A673 (cell line): ENCODE measurements at regions not wholly inside any gene's neighbourhood (a gene's known extent, or its start where the extent isn't known, plus 50 kb on each side); places are given as distances from the start of the nearest gene placed in this dataset.
"Not testable (repeated sequence)": the region's sequence is repeated elsewhere in the genome, so short reads cannot be mapped to it uniquely, and the experiment has no call there.

Source experiments
- EZH2 ChIP-seq: fragments of 200-600 bp; sonication (generic); IDR thresholded peaks from 2 replicates; pipeline ENCODE4 v1.6.1; 2017; ENCODE audit warnings: borderline replicate concordance, low read depth, mild to moderate bottlenecking, mixed read lengths, antibody characterized with exemption, low read length; ENCODE audit not compliant: poor library complexity, severe bottlenecking
- TF ChIP-seq, protein P1 (sequence below): fragments of 300-800, 200-600 bp; sonication (generic); conservative IDR thresholded peaks from 2 replicates; pipeline ENCODE4 v1.5.1; 2017; ENCODE audit warnings: low read depth, mild to moderate bottlenecking, antibody characterized with exemption, low read length, moderate library complexity, mixed read lengths

DNA sequence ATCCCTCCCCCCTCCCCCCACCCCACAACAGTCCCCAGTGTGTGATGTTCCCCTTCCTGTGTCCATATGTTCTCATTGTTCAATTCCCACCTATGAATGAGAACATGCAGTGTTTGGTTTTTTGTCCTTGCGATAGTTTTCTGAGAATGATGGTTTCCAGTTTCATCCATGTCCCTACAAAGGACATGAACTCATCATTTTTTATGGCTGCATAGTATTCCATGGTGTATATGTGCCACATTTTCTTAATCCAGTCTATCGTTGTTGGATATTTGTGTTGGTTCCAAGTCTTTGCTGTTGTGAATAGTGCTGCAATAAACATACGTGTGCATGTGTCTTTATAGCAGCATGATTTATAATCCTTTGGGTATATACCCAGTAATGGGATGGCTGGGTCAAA is 263.4 kb upstream of the GAS1 start:
- TF ChIP-seq, protein P1, sequence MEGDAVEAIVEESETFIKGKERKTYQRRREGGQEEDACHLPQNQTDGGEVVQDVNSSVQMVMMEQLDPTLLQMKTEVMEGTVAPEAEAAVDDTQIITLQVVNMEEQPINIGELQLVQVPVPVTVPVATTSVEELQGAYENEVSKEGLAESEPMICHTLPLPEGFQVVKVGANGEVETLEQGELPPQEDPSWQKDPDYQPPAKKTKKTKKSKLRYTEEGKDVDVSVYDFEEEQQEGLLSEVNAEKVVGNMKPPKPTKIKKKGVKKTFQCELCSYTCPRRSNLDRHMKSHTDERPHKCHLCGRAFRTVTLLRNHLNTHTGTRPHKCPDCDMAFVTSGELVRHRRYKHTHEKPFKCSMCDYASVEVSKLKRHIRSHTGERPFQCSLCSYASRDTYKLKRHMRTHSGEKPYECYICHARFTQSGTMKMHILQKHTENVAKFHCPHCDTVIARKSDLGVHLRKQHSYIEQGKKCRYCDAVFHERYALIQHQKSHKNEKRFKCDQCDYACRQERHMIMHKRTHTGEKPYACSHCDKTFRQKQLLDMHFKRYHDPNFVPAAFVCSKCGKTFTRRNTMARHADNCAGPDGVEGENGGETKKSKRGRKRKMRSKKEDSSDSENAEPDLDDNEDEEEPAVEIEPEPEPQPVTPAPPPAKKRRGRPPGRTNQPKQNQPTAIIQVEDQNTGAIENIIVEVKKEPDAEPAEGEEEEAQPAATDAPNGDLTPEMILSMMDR, result not testable (repeated sequence)
- TF ChIP-seq EZH2, result not testable (repeated sequence)
